GM23248 (cell line): ENCODE measurements at regions not wholly inside any gene's neighbourhood (a gene's known extent, or its start where the extent isn't known, plus 50 kb on each side); places are given as distances from the start of the nearest gene placed in this dataset.

Source experiments
- DNase-seq: peaks from one replicate; pipeline ENCODE4 v3.0.0-alpha.2; 2015
- H2AFZ ChIP-seq: fragments of 200-600 bp; sonication (generic); 2 replicates; pipeline ENCODE4 v1.6.1; 2016; ENCODE audit warnings: antibody characterized with exemption
- H3F3A ChIP-seq: fragments of 200-600 bp; sonication (generic); 2 replicates; pipeline ENCODE4 v1.6.1; 2016; ENCODE audit warnings: mild to moderate bottlenecking, antibody characterized with exemption, mixed run types; ENCODE audit not compliant: insufficient read depth
- H3K27ac ChIP-seq: fragments of 200-600 bp; sonication (generic); 2 replicates; pipeline ENCODE4 v1.5.1; 2016; ENCODE audit warnings: mild to moderate bottlenecking
- H3K27me3 ChIP-seq: fragments of 200-600 bp; sonication (generic); replicated peaks from 2 replicates; pipeline ENCODE4 v1.6.1; 2016; ENCODE audit warnings: mild to moderate bottlenecking; ENCODE audit not compliant: insufficient read depth
- H3K36me3 ChIP-seq: fragments of 200-600 bp; sonication (generic); 2 replicates; pipeline ENCODE4 v1.6.1; 2016; ENCODE audit warnings: low read depth, mild to moderate bottlenecking
- H3K4me1 ChIP-seq: fragments of 200-600 bp; sonication (generic); 2 replicates; pipeline ENCODE4 v1.6.1; 2016; ENCODE audit warnings: mild to moderate bottlenecking; ENCODE audit not compliant: insufficient read depth
- H3K4me2 ChIP-seq: fragments of 200-600 bp; sonication (generic); one replicate; pipeline ENCODE4 v1.6.1; 2016; ENCODE audit warnings: mild to moderate bottlenecking; ENCODE audit not compliant: unreplicated experiment
- H3K4me3 ChIP-seq: fragments of 200-600 bp; sonication (generic); 2 replicates; pipeline ENCODE4 v1.5.1; 2016; ENCODE audit warnings: mild to moderate bottlenecking
- H3K79me2 ChIP-seq: fragments of 200-600 bp; sonication (generic); 2 replicates; pipeline ENCODE4 v1.6.1; 2016; ENCODE audit warnings: mild to moderate bottlenecking; ENCODE audit not compliant: insufficient read depth
- H3K9ac ChIP-seq: fragments of 200-600 bp; sonication (generic); 2 replicates; pipeline ENCODE4 v1.6.1; 2016; ENCODE audit warnings: mild to moderate bottlenecking
- H3K9me2 ChIP-seq: fragments of 200-600 bp; sonication (generic); 2 replicates; pipeline ENCODE4 v1.6.1; 2016; ENCODE audit warnings: mixed run types, mild to moderate bottlenecking, moderate library complexity; ENCODE audit not compliant: insufficient read depth
- H3K9me3 ChIP-seq: fragments of 200-600 bp; sonication (generic); one replicate; pipeline ENCODE4 v1.6.1; 2017; ENCODE audit warnings: low read depth
- H4K20me1 ChIP-seq: fragments of 200-600 bp; sonication (generic); 2 replicates; pipeline ENCODE4 v1.6.0; 2016; ENCODE audit not compliant: insufficient read depth
- EZH2 ChIP-seq: fragments of 200-600 bp; sonication (generic); IDR thresholded peaks from 2 replicates; pipeline ENCODE4 v1.6.1; 2018; ENCODE audit warnings: antibody characterized with exemption, mild to moderate bottlenecking; ENCODE audit not compliant: insufficient read depth, poor library complexity, severe bottlenecking
- EZH2phosphoT487 ChIP-seq: fragments of 200-600 bp; sonication (generic); IDR thresholded peaks from 2 replicates; pipeline ENCODE4 v1.6.1; 2018; ENCODE audit warnings: antibody characterized with exemption, moderate library complexity, mild to moderate bottlenecking, low read depth; ENCODE audit not compliant: insufficient read depth
- WGBS, 2 experiments: methylation state at CpG; one replicate each; pipeline ENCODE4 v1.1.6; 2015 to 2017; ENCODE audit warnings: low lambda C conversion rate in 2 of 2, low coverage in 1 of 2; ENCODE audit errors: missing lambda C conversion rate in 2 of 2; 5-methylcytosine and 5-hydroxymethylcytosine counted together
- in situ Hi-C: fragments of 300-500 bp; cut with MboI; formaldehyde crosslinking; loops from 2 replicates; pipeline ENCODE4 v1.15.0; 2020

- in situ Hi-C loops: no loop called here
Observed at GRCh38 chr18:6624661-6625311, 104.7 kb upstream of the ARHGAP28 start.

GRCh38 chr18:6625481-6625880 lies 104.0 kb upstream of the ARHGAP28 start:
- Histone ChIP-seq H3K4me1 (peaks cover 50% of the 10 kb centered on the region), H2AFZ (no peak overlapping the region), H3K9me2 (no peaks in the 10 kb centered on the region), H4K20me1 (no peaks in the 10 kb centered on the region), H3K36me3 (no peaks in the 10 kb centered on the region), H3F3A (peaks cover 25% of the 10 kb centered on the region), H3K4me3 (no peak overlapping the region), H3K27ac (no peak overlapping the region), H3K9me3 (no peaks in the 10 kb centered on the region), H3K79me2 (no peaks in the 10 kb centered on the region), H3K4me2 (no peak overlapping the region), H3K27me3 (no peaks in the 10 kb centered on the region), H3K9ac (no peak overlapping the region)
- DNase-seq: no peak
- in situ Hi-C loops: no loop called here
- TF ChIP-seq EZH2phosphoT487: no peak
- no peak for TF ChIP-seq EZH2
- 51 to 63% methylated on average over 3 of the region's 3 CpGs for WGBS, 2 experiments

More at GRCh38 chr18:6624661-6625311, 104.7 kb upstream of the ARHGAP28 start:
- H3K9me3 ChIP-seq: no peaks in the 10 kb centered on the region
- H3F3A ChIP-seq: peaks cover 25% of the 10 kb centered on the region
- peaks cover 48% of the 10 kb centered on the region for H3K4me1 ChIP-seq
- WGBS, 2 experiments: 9 to 13% methylated on average over 5 of the region's 5 CpGs
- H3K27me3 ChIP-seq: no peaks in the 10 kb centered on the region
- H3K27ac ChIP-seq: peak overlapping the region; percentile 55
- no peaks in the 10 kb centered on the region for H3K9me2 ChIP-seq
- peak; percentile 52 for DNase-seq
- no peaks in the 10 kb centered on the region for H3K79me2 ChIP-seq
- peak overlapping the region; percentile 37 for H2AFZ ChIP-seq
- peak overlapping the region; percentile 18; the same call in 1 of the 2 replicates for H3K4me3 ChIP-seq
- peak overlapping the region; percentile 34; the same call in 1 of the 2 replicates for H3K9ac ChIP-seq
- H3K36me3 ChIP-seq: no peaks in the 10 kb centered on the region
- TF ChIP-seq EZH2phosphoT487 (no peak), EZH2 (no peak)
- H4K20me1 ChIP-seq: no peaks in the 10 kb centered on the region
- H3K4me2 ChIP-seq: peak overlapping the region; percentile 36

- peaks cover 50% of the 10 kb centered on the region for H3K4me1 ChIP-seq
- no peak overlapping the region for H3K9ac ChIP-seq
- no peaks in the 10 kb centered on the region for H4K20me1 ChIP-seq
- no peaks in the 10 kb centered on the region for H3K27me3 ChIP-seq
- H3K27ac ChIP-seq: no peak overlapping the region
- no peaks in the 10 kb centered on the region for H3K9me2 ChIP-seq
- in situ Hi-C loops: no loop called here
- H3K36me3 ChIP-seq: no peaks in the 10 kb centered on the region
- WGBS, 2 experiments: 34 to 42% methylated on average over 5 of the region's 5 CpGs
- peak; percentile 10 for DNase-seq
- no peak overlapping the region for H2AFZ ChIP-seq
- H3K9me3 ChIP-seq: no peaks in the 10 kb centered on the region
- H3K4me3 ChIP-seq: no peak overlapping the region
- TF ChIP-seq EZH2phosphoT487 (no peak), EZH2 (no peak)
- no peak overlapping the region for H3K4me2 ChIP-seq
- H3K79me2 ChIP-seq: no peaks in the 10 kb centered on the region
- peaks cover 25% of the 10 kb centered on the region for H3F3A ChIP-seq
Observed at GRCh38 chr18:6626457-6626856, 103.1 kb upstream of the ARHGAP28 start.

GRCh38 chr18:6627645-6628044 lies 101.9 kb upstream of the ARHGAP28 start:
- H3F3A ChIP-seq: peaks cover 25% of the 10 kb centered on the region
- peak; percentile 48 for DNase-seq
- no peak overlapping the region for H3K9ac ChIP-seq
- H3K27me3 ChIP-seq: no peaks in the 10 kb centered on the region
- no peak overlapping the region for H3K4me3 ChIP-seq
- no peaks in the 10 kb centered on the region for H4K20me1 ChIP-seq
- no peaks in the 10 kb centered on the region for H3K9me3 ChIP-seq
- WGBS, 2 experiments: 58 to 61% methylated on average over 4 of the region's 4 CpGs
- TF ChIP-seq EZH2: no peak
- no peak for TF ChIP-seq EZH2phosphoT487
- H3K36me3 ChIP-seq: no peaks in the 10 kb centered on the region
- H3K4me1 ChIP-seq: peaks cover 50% of the 10 kb centered on the region
- no peaks in the 10 kb centered on the region for H3K79me2 ChIP-seq
- H3K9me2 ChIP-seq: no peaks in the 10 kb centered on the region
- no peak overlapping the region for H3K27ac ChIP-seq
- in situ Hi-C loops: no loop called here
- no peak overlapping the region for H3K4me2 ChIP-seq
- no peak overlapping the region for H2AFZ ChIP-seq

GRCh38 chr18:6628187-6628586 lies 101.3 kb upstream of the ARHGAP28 start:
- H3K27ac ChIP-seq: no peak overlapping the region
- WGBS, 2 experiments: 83 to 84% methylated on average over 2 of the region's 2 CpGs
- DNase-seq: no peak
- in situ Hi-C loops: no loop called here
- no peak overlapping the region for H2AFZ ChIP-seq
- H3K4me3 ChIP-seq: no peak overlapping the region
- no peaks in the 10 kb centered on the region for H3K27me3 ChIP-seq
- H4K20me1 ChIP-seq: no peaks in the 10 kb centered on the region
- no peak overlapping the region for H3K4me2 ChIP-seq
- no peaks in the 10 kb centered on the region for H3K9me2 ChIP-seq
- no peaks in the 10 kb centered on the region for H3K79me2 ChIP-seq
- H3K4me1 ChIP-seq: peaks cover 49% of the 10 kb centered on the region
- H3K9ac ChIP-seq: no peak overlapping the region
- no peaks in the 10 kb centered on the region for H3K36me3 ChIP-seq
- no peaks in the 10 kb centered on the region for H3K9me3 ChIP-seq
- TF ChIP-seq EZH2: no peak
- H3F3A ChIP-seq: peaks cover 24% of the 10 kb centered on the region
